H1 (cell line): ENCODE measurements at regions not wholly inside any gene's neighbourhood (a gene's known extent, or its start where the extent isn't known, plus 50 kb on each side); places are given as distances from the start of the nearest gene placed in this dataset.

ENCODE experiments used
- CTCF ChIA-PET: fragments of 300-600 bp; sonication (Branson Sonifier 250); formaldehyde crosslinking; loops from one replicate; lab custom pipeline; 2021; ENCODE audit not compliant: partially characterized antibody; lab: Charles Lee
- POLR2A ChIA-PET: fragments of 300-600 bp; sonication (Branson Sonifier 250); formaldehyde crosslinking; loops from one replicate; lab custom pipeline; 2021; ENCODE audit warnings: inconsistent platforms; ENCODE audit not compliant: partially characterized antibody; lab: Charles Lee
- DNase-seq, 2 experiments: peaks; one replicate each; pipeline versions ENCODE4 v3.0.0 to v3.0.0-alpha.2; 2010 to 2022; ENCODE audit warnings: low spot score in 2 of 2, low read depth in 1 of 2, mixed read lengths in 1 of 2
- FAIRE-seq: peaks from 2 replicates; lab custom pipeline; 2011; peaks lifted over from hg19 to GRCh38; lab: Jason Lieb, UNC
- H2AFZ ChIP-seq: 2 replicates; pipeline ENCODE4 v1.8.1; 2012; ENCODE audit warnings: low read length, inconsistent platforms
- H2AK5ac ChIP-seq: 2 replicates; pipeline ENCODE4 v1.6.1; 2013; ENCODE audit warnings: low read depth, low read length
- H2BK120ac ChIP-seq: replicated peaks from 2 replicates; pipeline ENCODE3; 2013; ENCODE audit warnings: low read depth, low read length, inconsistent platforms
- H2BK12ac ChIP-seq: 2 replicates; pipeline ENCODE4 v1.6.1; 2013; ENCODE audit warnings: low read depth, low read length
- H2BK15ac ChIP-seq: 2 replicates; pipeline ENCODE4 v1.6.1; 2013; ENCODE audit warnings: low read length
- H2BK20ac ChIP-seq: 2 replicates; pipeline ENCODE4 v1.6.1; 2013; ENCODE audit warnings: low read length
- H2BK5ac ChIP-seq: 2 replicates; pipeline ENCODE4 v1.6.1; 2013; ENCODE audit warnings: low read depth, low read length
- H3K14ac ChIP-seq: 2 replicates; pipeline ENCODE4 v1.6.1; 2013; ENCODE audit warnings: inconsistent platforms; ENCODE audit not compliant: insufficient read length
- H3K18ac ChIP-seq: 2 replicates; pipeline ENCODE4 v1.6.1; 2013; ENCODE audit warnings: low read length; ENCODE audit errors: extremely low read depth
- H3K23ac ChIP-seq: 2 replicates; pipeline ENCODE4 v1.6.1; 2013; ENCODE audit warnings: inconsistent platforms; ENCODE audit not compliant: insufficient read length
- H3K23me2 ChIP-seq: 2 replicates; pipeline ENCODE4 v1.6.1; 2013; ENCODE audit warnings: low read depth, low read length
- H3K27ac ChIP-seq: 2 replicates; pipeline ENCODE4 v1.6.1; 2011; ENCODE audit warnings: low read depth, low read length, inconsistent platforms
- H3K27me3 ChIP-seq, 4 experiments: replicated peaks in 1 of 4; 1 replicate in 1 of 4; 2 replicates in 3 of 4; pipeline versions ENCODE4 v1.6.1 to v1.8.1; 2011 to 2013; ENCODE audit warnings: low read length in 3 of 4, mild to moderate bottlenecking in 3 of 4, inconsistent platforms in 2 of 4, mixed read lengths in 2 of 4, moderate library complexity in 1 of 4; ENCODE audit not compliant: control insufficient read depth in 3 of 4, insufficient read depth in 3 of 4; ENCODE audit errors: extremely low read depth in 1 of 4
- H3K36me3 ChIP-seq, 4 experiments: 2 replicates each; pipeline versions ENCODE4 v1.6.1 to v1.8.1; 2011 to 2013; ENCODE audit warnings: mild to moderate bottlenecking in 4 of 4, low read length in 3 of 4, moderate library complexity in 2 of 4, control low read depth in 1 of 4, inconsistent platforms in 1 of 4; ENCODE audit not compliant: insufficient read depth in 4 of 4, control insufficient read depth in 2 of 4
- H3K4ac ChIP-seq: replicated peaks from 2 replicates; pipeline ENCODE3; 2013; ENCODE audit warnings: low read length, low read depth, mixed read lengths, inconsistent platforms; ENCODE audit not compliant: insufficient read length
- H3K4me1 ChIP-seq, 4 experiments: replicated peaks in 1 of 4; 1 replicate in 1 of 4; 2 replicates in 3 of 4; pipeline versions ENCODE4 v1.6.1 to v1.8.1; 2011 to 2013; ENCODE audit warnings: low read length in 3 of 4, inconsistent platforms in 2 of 4, mixed read lengths in 1 of 4; ENCODE audit not compliant: insufficient read depth in 4 of 4, control insufficient read depth in 3 of 4
- H3K4me2 ChIP-seq, 2 experiments: 2 replicates each; pipeline versions ENCODE4 v1.6.1 to v1.8.1; 2011 to 2013; ENCODE audit warnings: low read depth in 2 of 2, low read length in 2 of 2, control low read depth in 1 of 2, inconsistent platforms in 1 of 2, mild to moderate bottlenecking in 1 of 2; ENCODE audit not compliant: insufficient read depth in 1 of 2
- H3K4me3 ChIP-seq, 4 experiments: fragments of 200-600, 300-600 bp in 1 of 4; sonication (generic), shearing (Covaris generic), sonication (Bioruptor Twin) in 1 of 4; 2 replicates each; pipeline versions ENCODE4 v1.5.1 to v1.8.1; 2011 to 2016; ENCODE audit warnings: low read length in 4 of 4, low read depth in 3 of 4, control low read depth in 2 of 4, inconsistent platforms in 2 of 4, mild to moderate bottlenecking in 2 of 4, mixed read lengths in 1 of 4, moderate library complexity in 1 of 4; ENCODE audit not compliant: insufficient read depth in 2 of 4; ENCODE audit errors: extremely low read depth in 1 of 4
- H3K56ac ChIP-seq: replicated peaks from 2 replicates; pipeline ENCODE3; 2013; ENCODE audit warnings: low read depth, mild to moderate bottlenecking, mixed read lengths, low read length, inconsistent platforms; ENCODE audit not compliant: insufficient read length
- H3K79me1 ChIP-seq: 2 replicates; pipeline ENCODE4 v1.6.1; 2013; ENCODE audit warnings: low read depth, low read length, control low read depth
- H3K79me2 ChIP-seq, 2 experiments: 2 replicates each; pipeline versions ENCODE4 v1.6.1 to v1.8.1; 2012 to 2013; ENCODE audit warnings: low read length in 2 of 2, mild to moderate bottlenecking in 2 of 2, inconsistent platforms in 1 of 2; ENCODE audit not compliant: insufficient read depth in 2 of 2, control insufficient read depth in 1 of 2
- H3K9ac ChIP-seq, 4 experiments: replicated peaks in 1 of 4; 1 replicate in 1 of 4; 2 replicates in 3 of 4; pipeline versions ENCODE4 v1.6.1 to v1.8.1; 2011 to 2013; ENCODE audit warnings: low read depth in 3 of 4, low read length in 3 of 4, control low read depth in 2 of 4, mild to moderate bottlenecking in 2 of 4, moderate library complexity in 2 of 4, inconsistent platforms in 1 of 4; ENCODE audit errors: extremely low read depth in 1 of 4
- H3K9me3 ChIP-seq, 2 experiments: 2 replicates each; pipeline versions ENCODE4 v1.6.1 to v1.8.1; 2012 to 2013; ENCODE audit warnings: mild to moderate bottlenecking in 2 of 2, moderate library complexity in 2 of 2, control low read depth in 1 of 2, inconsistent platforms in 1 of 2, low read depth in 1 of 2, low read length in 1 of 2, mixed read lengths in 1 of 2; ENCODE audit not compliant: insufficient read depth in 2 of 2
- H4K20me1 ChIP-seq, 2 experiments: replicated peaks in 1 of 2; 2 replicates each; pipeline versions ENCODE3 to v1.8.1; 2011 to 2013; ENCODE audit warnings: inconsistent platforms in 2 of 2, low read length in 2 of 2, mild to moderate bottlenecking in 1 of 2; ENCODE audit not compliant: insufficient read depth in 2 of 2, control insufficient read depth in 1 of 2
- H4K5ac ChIP-seq: 2 replicates; pipeline ENCODE4 v1.6.1; 2013; ENCODE audit warnings: low read length, low read depth, mixed read lengths, inconsistent platforms; ENCODE audit not compliant: insufficient read length
- H4K8ac ChIP-seq: 2 replicates; pipeline ENCODE4 v1.8.0; 2013; ENCODE audit warnings: mild to moderate bottlenecking, moderate library complexity, low read length, inconsistent platforms; ENCODE audit not compliant: insufficient read depth; ENCODE audit errors: extremely low read depth
- H4K91ac ChIP-seq: replicated peaks from 2 replicates; pipeline ENCODE3; 2013; ENCODE audit warnings: low read length, mixed read lengths, inconsistent platforms; ENCODE audit not compliant: insufficient read length
- E2F6 ChIP-seq: IDR thresholded peaks from 2 replicates; pipeline ENCODE4 v1.6.1; 2012; ENCODE audit warnings: inconsistent platforms
- MAX ChIP-seq: IDR thresholded peaks from 2 replicates; pipeline ENCODE4 v1.6.1; 2012; ENCODE audit warnings: inconsistent platforms
- RAD21 ChIP-seq, 2 experiments: IDR thresholded peaks in 1 of 2; conservative IDR thresholded peaks in 1 of 2; 2 replicates each; pipeline ENCODE4 v1.6.1; 2011; ENCODE audit warnings: low read depth in 2 of 2, low read length in 2 of 2, improper control_type of control experiment in 1 of 2, inconsistent platforms in 1 of 2, mild to moderate bottlenecking in 1 of 2, moderate library complexity in 1 of 2
- WGBS, 2 experiments: shearing (Covaris generic) in 1 of 2; methylation state at CpG; one replicate each; pipeline versions ENCODE4 v1.1.6 to v1.1.7; 2013 to 2015; ENCODE audit warnings: low lambda C conversion rate in 2 of 2, mixed read lengths in 2 of 2, inconsistent platforms in 1 of 2, low coverage in 1 of 2, missing lambda C conversion rate in 1 of 2; ENCODE audit not compliant: insufficient replicate concordance in 2 of 2, insufficient coverage in 1 of 2, insufficient read length in 1 of 2; ENCODE audit errors: extremely low coverage in 1 of 2, missing lambda C conversion rate in 1 of 2; 5-methylcytosine and 5-hydroxymethylcytosine counted together

GRCh38 chr2:191758518-191759507 is 80.9 kb downstream of the NABP1 start:
- Histone ChIP-seq H2BK5ac (no peak overlapping the region; the same call in 1 of the 2 replicates), H4K8ac (no peak overlapping the region), H2AFZ (peak overlapping the region; percentile 95), H3K14ac (no peak overlapping the region), H3K4ac (no peak overlapping the region), H3K4me2 (no peak overlapping the region), H2AK5ac (no peak overlapping the region), H2BK120ac (no peak overlapping the region), H3K56ac (no peak overlapping the region), H3K23ac (no peak overlapping the region), H2BK15ac (no peak overlapping the region), H3K23me2 (peaks cover 3% of the 10 kb centered on the region; the same call in 1 of the 2 replicates), H3K27ac (no peak overlapping the region), H3K36me3 (no peaks in the 10 kb centered on the region), H3K4me3 (no peak overlapping the region), H4K5ac (no peak overlapping the region), H3K9me3 (no peaks in the 10 kb centered on the region), H3K79me1 (no peaks in the 10 kb centered on the region), H3K18ac (no peak overlapping the region), H3K27me3 (no peaks in the 10 kb centered on the region), H4K20me1 (no peaks in the 10 kb centered on the region), H3K4me1 (peaks cover 0 to 3% (median 0%) of the 10 kb centered on the region in 4 experiments; a peak in 1 of 7 replicates), H3K79me2 (no peaks in the 10 kb centered on the region), H3K9ac (no peak overlapping the region), H2BK12ac (no peak overlapping the region), H4K91ac (no peak overlapping the region), H2BK20ac (no peak overlapping the region)
- 52% methylated on average over 13 of the region's 13 CpGs; no CpG with 5 or more reads in 1 of the 2 experiments for WGBS, 2 experiments
- ChIA-PET CTCF (interaction anchor here (0.7 to 2.4 kb wide), 33 partner anchors 9 to 404 kb away, joined by 3 to 14 read pairs (median 4); no protein-coding TSS in a partner anchor), POLR2A (no interaction called here)
- FAIRE-seq (peak; percentile 82), DNase-seq (peak; percentile 33 to 67)
- TF ChIP-seq RAD21 (IDR thresholded peaks at IDR 0.05 in 1 of 2, conservative IDR thresholded peaks at IDR 0.05 in 1 of 2; ENCODE audit: low read depth in 2 of 2, low read length in 2 of 2) (peak; percentile 51 to 60), E2F6 (peak; percentile 64), MAX (peak; percentile 84)
